Osteoblast (primary cell): ENCODE measurements at regions not wholly inside any gene's neighbourhood (a gene's known extent, or its start where the extent isn't known, plus 50 kb on each side); places are given as distances from the start of the nearest gene placed in this dataset.
A peak's percentile ranks its signal among the peaks of the same experiment; 100 is the strongest.

Source experiments
- DNase-seq: peaks from one replicate; pipeline ENCODE4 v3.0.0; 2011; ENCODE audit warnings: low spot score, mixed read lengths; ENCODE audit not compliant: insufficient read length; ENCODE audit errors: missing footprints
- H2AFZ ChIP-seq: 2 replicates; pipeline ENCODE4 v1.6.0; 2011; ENCODE audit warnings: mild to moderate bottlenecking, low read length
- H3K27ac ChIP-seq: 2 replicates; pipeline ENCODE4 v1.5.1; 2011; ENCODE audit warnings: mild to moderate bottlenecking, low read depth, low read length, moderate library complexity
- H3K27me3 ChIP-seq: 2 replicates; pipeline ENCODE4 v1.6.0; 2012; ENCODE audit warnings: mild to moderate bottlenecking, control low read depth, inconsistent platforms, low read length, moderate library complexity; ENCODE audit not compliant: insufficient read depth
- H3K36me3 ChIP-seq: 2 replicates; pipeline ENCODE4 v1.5.1; 2011; ENCODE audit warnings: mild to moderate bottlenecking, low read length, control low read depth, moderate library complexity; ENCODE audit not compliant: insufficient read depth
- H3K4me1 ChIP-seq: 2 replicates; pipeline ENCODE4 v1.5.1; 2011; ENCODE audit warnings: mild to moderate bottlenecking, low read length, control low read depth, moderate library complexity; ENCODE audit not compliant: insufficient read depth
- H3K4me2 ChIP-seq: 2 replicates; pipeline ENCODE4 v1.6.0; 2011; ENCODE audit warnings: mild to moderate bottlenecking, low read length; ENCODE audit not compliant: insufficient read depth
- H3K4me3 ChIP-seq: fragments of 200-600 bp; sonication (generic); 3 replicates; pipeline ENCODE4 v1.5.1; 2012; ENCODE audit warnings: mild to moderate bottlenecking, low read length, inconsistent platforms; ENCODE audit not compliant: insufficient read depth
- H3K79me2 ChIP-seq: 2 replicates; pipeline ENCODE4 v1.6.0; 2012; ENCODE audit warnings: mild to moderate bottlenecking, low read length, control low read depth, inconsistent platforms; ENCODE audit not compliant: insufficient read depth
- H3K9me3 ChIP-seq: 2 replicates; pipeline ENCODE4 v1.5.1; 2011; ENCODE audit warnings: low read depth, low read length, control low read depth
- H4K20me1 ChIP-seq: 2 replicates; pipeline ENCODE4 v1.6.0; 2012; ENCODE audit warnings: mild to moderate bottlenecking, low read length, control low read depth; ENCODE audit not compliant: insufficient read depth
- TF ChIP-seq, protein P1 (sequence below): IDR thresholded peaks from 2 replicates; pipeline ENCODE4 v1.5.1; 2011; ENCODE audit warnings: mild to moderate bottlenecking, low read depth, low read length, moderate library complexity; ENCODE audit errors: extremely low read depth

DNA sequence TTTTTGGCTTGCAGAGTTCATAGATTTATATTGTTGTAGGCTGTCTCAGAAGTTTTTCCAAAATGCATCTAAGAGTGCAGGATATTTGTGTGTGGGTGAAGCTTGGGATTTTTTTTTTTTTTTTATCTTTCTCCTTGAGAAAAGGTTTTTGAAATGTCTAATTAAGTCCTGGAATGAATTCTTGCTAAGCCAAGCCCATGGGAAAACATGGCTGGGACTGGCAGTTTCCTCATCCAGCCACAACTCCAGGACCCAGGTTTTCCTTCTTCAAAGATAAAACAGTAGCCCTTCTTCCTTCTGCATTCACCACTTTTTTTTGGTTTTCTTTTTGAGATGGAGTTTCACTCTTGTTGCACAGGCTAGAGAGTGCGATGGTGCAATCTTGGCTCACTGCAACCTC, 242.5 kb upstream of the JAG1 start:
- Histone ChIP-seq H2AFZ (no peak overlapping the region), H3K4me1 (peaks cover 17% of the 10 kb centered on the region)

DNA sequence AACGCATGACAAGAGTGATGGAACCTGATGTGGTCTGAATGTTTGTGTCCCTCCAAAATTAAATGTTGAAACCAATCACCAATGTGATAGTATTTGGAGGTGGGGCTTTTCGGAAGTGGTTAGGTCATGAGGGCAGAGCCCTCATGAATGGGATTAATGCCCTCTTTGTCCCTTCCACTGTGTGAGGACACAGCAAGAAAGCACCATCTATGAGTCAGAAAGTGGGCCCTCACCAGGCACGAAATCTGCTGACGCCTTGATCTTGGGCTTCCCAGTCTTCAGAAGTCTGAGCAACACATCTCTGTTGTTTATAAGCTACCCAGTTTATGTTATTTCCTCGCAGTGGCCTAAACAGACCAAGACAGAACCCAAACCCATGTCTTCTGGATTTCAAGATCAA, 244.0 kb upstream of the JAG1 start:
- Histone ChIP-seq H3K27ac (no peak overlapping the region), H3K27me3 (no peaks in the 10 kb centered on the region), H3K4me2 (no peak overlapping the region), H3K36me3 (no peaks in the 10 kb centered on the region), H2AFZ (no peak overlapping the region), H3K9me3 (no peaks in the 10 kb centered on the region), H3K79me2 (no peaks in the 10 kb centered on the region), H3K4me1 (peaks cover 26% of the 10 kb centered on the region), H3K4me3 (no peak overlapping the region), H4K20me1 (no peaks in the 10 kb centered on the region)
- DNase-seq, result no peak
- TF ChIP-seq, protein P1, sequence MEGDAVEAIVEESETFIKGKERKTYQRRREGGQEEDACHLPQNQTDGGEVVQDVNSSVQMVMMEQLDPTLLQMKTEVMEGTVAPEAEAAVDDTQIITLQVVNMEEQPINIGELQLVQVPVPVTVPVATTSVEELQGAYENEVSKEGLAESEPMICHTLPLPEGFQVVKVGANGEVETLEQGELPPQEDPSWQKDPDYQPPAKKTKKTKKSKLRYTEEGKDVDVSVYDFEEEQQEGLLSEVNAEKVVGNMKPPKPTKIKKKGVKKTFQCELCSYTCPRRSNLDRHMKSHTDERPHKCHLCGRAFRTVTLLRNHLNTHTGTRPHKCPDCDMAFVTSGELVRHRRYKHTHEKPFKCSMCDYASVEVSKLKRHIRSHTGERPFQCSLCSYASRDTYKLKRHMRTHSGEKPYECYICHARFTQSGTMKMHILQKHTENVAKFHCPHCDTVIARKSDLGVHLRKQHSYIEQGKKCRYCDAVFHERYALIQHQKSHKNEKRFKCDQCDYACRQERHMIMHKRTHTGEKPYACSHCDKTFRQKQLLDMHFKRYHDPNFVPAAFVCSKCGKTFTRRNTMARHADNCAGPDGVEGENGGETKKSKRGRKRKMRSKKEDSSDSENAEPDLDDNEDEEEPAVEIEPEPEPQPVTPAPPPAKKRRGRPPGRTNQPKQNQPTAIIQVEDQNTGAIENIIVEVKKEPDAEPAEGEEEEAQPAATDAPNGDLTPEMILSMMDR, result no peak

More for the DNA sequence above, 242.5 kb upstream of the JAG1 start:
- Histone ChIP-seq H3K27ac (no peak overlapping the region), H3K27me3 (no peaks in the 10 kb centered on the region), H3K4me3 (no peak overlapping the region), H3K9me3 (no peaks in the 10 kb centered on the region), H4K20me1 (no peaks in the 10 kb centered on the region), H3K36me3 (no peaks in the 10 kb centered on the region), H3K79me2 (no peaks in the 10 kb centered on the region), H3K4me2 (no peak overlapping the region)
- TF ChIP-seq, protein P1, result no peak
- no peak for DNase-seq

DNA sequence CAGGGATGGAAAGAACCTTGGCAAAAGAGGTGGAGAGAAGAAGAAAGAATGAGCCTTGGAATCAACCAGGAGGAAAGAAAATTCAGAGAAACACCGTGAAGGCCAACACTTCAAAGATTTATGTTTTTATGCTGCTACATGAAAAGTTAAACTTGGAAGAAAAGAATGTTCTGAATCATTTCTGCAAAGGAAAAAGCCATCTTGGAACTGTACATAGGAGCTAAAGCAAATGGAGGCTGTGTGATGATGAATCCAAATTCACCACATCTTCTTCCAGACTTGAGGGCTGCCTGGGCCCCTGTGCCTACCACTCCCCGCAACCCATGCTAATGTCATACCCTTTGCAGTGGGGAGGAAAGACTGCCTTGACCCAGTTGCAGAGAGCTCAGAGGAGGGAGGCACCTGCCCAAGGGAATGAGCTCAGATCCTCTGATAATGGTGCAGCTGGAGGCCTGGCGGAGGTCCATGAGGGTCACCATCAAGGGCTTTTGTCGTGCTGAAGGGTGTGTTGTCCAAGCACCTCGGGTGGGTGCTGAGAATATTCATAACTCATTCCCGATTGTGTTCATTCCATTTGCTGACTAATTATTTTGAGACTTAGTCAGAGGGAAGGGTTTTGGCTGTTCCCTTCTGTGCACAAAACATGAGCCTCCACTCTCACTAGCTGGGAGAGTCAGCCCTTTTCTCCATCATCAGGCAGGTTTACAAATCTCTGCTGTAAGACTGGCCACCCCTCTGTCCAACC, 245.8 kb upstream of the JAG1 start:
- H3K27me3 ChIP-seq, result no peaks in the 10 kb centered on the region
- no peaks in the 10 kb centered on the region for H4K20me1 ChIP-seq
- peak overlapping the region; percentile 27 for H2AFZ ChIP-seq
- peak overlapping the region; percentile 62 for H3K4me2 ChIP-seq
- peak; percentile 51 for DNase-seq
- H3K9me3 ChIP-seq, result no peaks in the 10 kb centered on the region
- H3K79me2 ChIP-seq, result no peaks in the 10 kb centered on the region
- no peaks in the 10 kb centered on the region for H3K36me3 ChIP-seq
- peaks cover 44% of the 10 kb centered on the region for H3K4me1 ChIP-seq
- TF ChIP-seq, protein P1, result no peak
- H3K4me3 ChIP-seq, result peak overlapping the region; percentile 4
- peak overlapping the region; percentile 79 for H3K27ac ChIP-seq

DNA sequence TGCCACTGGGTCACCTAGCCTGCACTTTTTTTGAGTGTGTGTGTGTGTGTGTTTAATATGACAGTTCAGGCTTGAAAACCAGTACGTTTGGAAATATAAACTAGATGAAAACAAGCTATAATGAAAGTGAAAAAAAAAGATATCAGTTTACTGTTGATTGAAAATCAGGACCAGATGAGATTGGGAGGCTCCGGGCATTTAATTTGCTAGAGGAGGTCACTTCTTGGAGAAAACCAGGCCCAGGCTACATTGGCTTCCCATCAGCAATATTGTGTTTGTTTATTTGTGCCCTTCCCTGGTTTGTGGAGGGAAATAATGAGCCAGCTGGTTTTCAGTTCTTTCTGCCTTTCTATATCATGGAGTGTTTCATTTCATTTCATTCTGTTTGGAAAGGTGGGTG, 246.6 kb upstream of the JAG1 start:
- H3K9me3 ChIP-seq, result no peaks in the 10 kb centered on the region
- TF ChIP-seq, protein P1, result no peak
- no peaks in the 10 kb centered on the region for H3K79me2 ChIP-seq
- peak overlapping the region; percentile 79 for H3K27ac ChIP-seq
- no peaks in the 10 kb centered on the region for H3K27me3 ChIP-seq
- peaks cover 51% of the 10 kb centered on the region for H3K4me1 ChIP-seq
- H2AFZ ChIP-seq, result peak overlapping the region; percentile 17
- no peak overlapping the region for H3K4me3 ChIP-seq
- H3K36me3 ChIP-seq, result no peaks in the 10 kb centered on the region
- no peak for DNase-seq
- H4K20me1 ChIP-seq, result no peaks in the 10 kb centered on the region
- no peak overlapping the region for H3K4me2 ChIP-seq
